GM06990 (cell line): ENCODE measurements at regions not wholly inside any gene's neighbourhood (a gene's known extent, or its start where the extent isn't known, plus 50 kb on each side); places are given as distances from the start of the nearest gene placed in this dataset.

ENCODE experiments used
- DNase-seq: peaks from one replicate; pipeline ENCODE4 v3.0.0-alpha.2; 2011; ENCODE audit not compliant: insufficient read length; ENCODE audit errors: extremely low read depth
- H3K27me3 ChIP-seq: replicated peaks from 2 replicates; pipeline ENCODE4 v1.6.0; 2011; ENCODE audit warnings: low read length; ENCODE audit not compliant: control insufficient read depth, insufficient read depth
- H3K36me3 ChIP-seq: 2 replicates; pipeline ENCODE4 v1.5.1; 2011; ENCODE audit warnings: low read length; ENCODE audit not compliant: control insufficient read depth, insufficient read depth
- H3K4me3 ChIP-seq: replicated peaks from 2 replicates; pipeline ENCODE4 v1.5.1; 2011; ENCODE audit warnings: low read depth, mild to moderate bottlenecking, control low read depth, low read length
- TF ChIP-seq, protein P1 (sequence below): IDR thresholded peaks from 2 replicates; pipeline ENCODE4 v1.5.1; 2011; ENCODE audit warnings: low read length, control low read depth, mild to moderate bottlenecking, inconsistent platforms; ENCODE audit not compliant: insufficient read depth, poor library complexity, severe bottlenecking

DNA sequence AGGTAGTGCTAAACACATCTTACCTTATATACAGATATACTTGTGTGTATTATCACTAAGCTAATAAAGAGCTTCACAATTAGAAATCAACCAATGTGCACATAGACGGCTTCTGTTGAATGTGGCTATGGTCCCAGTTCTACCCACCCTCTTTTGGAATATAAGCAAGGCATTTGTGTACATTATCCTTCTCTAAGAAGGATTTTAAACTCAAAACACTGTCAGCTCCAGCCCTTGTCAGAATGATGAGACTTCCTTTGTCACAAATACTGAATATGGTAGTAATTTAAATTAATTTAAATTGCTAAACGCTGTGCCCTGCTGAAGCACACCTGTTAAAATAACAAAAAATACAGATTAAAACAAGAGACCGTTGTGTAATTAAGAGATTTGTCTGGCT lies 107.9 kb upstream of the GRAMD2B start:
- H3K27me3 ChIP-seq, result no peaks in the 10 kb centered on the region
- DNase-seq, result no peak
- H3K36me3 ChIP-seq, result no peaks in the 10 kb centered on the region
- TF ChIP-seq, protein P1, sequence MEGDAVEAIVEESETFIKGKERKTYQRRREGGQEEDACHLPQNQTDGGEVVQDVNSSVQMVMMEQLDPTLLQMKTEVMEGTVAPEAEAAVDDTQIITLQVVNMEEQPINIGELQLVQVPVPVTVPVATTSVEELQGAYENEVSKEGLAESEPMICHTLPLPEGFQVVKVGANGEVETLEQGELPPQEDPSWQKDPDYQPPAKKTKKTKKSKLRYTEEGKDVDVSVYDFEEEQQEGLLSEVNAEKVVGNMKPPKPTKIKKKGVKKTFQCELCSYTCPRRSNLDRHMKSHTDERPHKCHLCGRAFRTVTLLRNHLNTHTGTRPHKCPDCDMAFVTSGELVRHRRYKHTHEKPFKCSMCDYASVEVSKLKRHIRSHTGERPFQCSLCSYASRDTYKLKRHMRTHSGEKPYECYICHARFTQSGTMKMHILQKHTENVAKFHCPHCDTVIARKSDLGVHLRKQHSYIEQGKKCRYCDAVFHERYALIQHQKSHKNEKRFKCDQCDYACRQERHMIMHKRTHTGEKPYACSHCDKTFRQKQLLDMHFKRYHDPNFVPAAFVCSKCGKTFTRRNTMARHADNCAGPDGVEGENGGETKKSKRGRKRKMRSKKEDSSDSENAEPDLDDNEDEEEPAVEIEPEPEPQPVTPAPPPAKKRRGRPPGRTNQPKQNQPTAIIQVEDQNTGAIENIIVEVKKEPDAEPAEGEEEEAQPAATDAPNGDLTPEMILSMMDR, result no peak
- H3K4me3 ChIP-seq, result no peak overlapping the region

DNA sequence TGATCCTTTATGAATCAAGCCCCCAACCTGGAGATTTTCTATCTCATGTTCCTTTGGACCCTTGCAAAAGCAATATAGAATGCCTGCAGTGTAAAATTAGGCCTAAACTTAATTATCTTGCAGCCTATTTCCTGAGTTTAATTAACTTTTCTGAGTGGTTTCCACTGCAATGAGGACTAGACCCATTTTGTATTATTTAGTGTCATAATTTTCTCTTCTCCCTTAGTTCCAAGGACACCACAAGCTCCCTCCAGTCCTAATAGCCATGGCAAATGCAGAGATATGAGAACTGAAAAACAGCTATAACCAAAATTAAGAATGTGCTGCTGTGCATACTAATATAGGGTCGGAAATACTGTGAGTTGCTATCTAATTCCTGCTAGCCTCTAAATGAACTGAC lies 90.9 kb upstream of the GRAMD2B start:
- Histone ChIP-seq H3K27me3 (peaks cover 1% of the 10 kb centered on the region; the same call in 1 of the 2 replicates), H3K4me3 (no peak overlapping the region), H3K36me3 (no peaks in the 10 kb centered on the region)
- TF ChIP-seq, protein P1, result no peak
- no peak for DNase-seq

- Histone ChIP-seq H3K4me3 (no peak overlapping the region), H3K36me3 (no peaks in the 10 kb centered on the region), H3K27me3 (0 out of 2 replicates have a peak, but pooled peaks cover 1% of the 10 kb centered on the region)
- TF ChIP-seq, protein P1, result no peak
- DNase-seq, result no peak
Measured at GRCh38 chr5:126334760-126335159, 88.4 kb upstream of the GRAMD2B start.

DNA sequence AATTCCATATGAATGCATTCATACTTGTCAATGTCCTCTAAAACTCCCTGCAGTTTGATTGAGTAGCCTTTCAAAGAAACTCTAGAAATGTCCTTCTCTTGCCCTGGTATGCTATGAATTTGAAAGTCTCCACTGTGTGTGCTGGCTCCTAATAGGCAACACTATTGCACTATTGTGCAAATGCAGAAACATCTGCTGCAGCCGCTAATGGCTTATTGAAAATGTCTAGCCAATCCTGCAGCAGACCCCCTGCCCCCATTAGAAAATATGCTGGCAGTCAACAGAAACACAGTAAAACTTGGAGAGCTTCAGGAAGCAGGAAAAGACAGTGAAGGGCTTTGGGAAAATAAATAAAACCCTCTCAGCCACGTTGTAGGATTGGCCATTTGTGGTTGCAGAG lies 87.3 kb upstream of the GRAMD2B start:
- H3K4me3 ChIP-seq, result no peak overlapping the region
- DNase-seq, result no peak
- no peaks in the 10 kb centered on the region for H3K36me3 ChIP-seq
- H3K27me3 ChIP-seq, result 0 out of 2 replicates have a peak, but pooled peaks cover 1% of the 10 kb centered on the region
- TF ChIP-seq, protein P1, result no peak

DNA sequence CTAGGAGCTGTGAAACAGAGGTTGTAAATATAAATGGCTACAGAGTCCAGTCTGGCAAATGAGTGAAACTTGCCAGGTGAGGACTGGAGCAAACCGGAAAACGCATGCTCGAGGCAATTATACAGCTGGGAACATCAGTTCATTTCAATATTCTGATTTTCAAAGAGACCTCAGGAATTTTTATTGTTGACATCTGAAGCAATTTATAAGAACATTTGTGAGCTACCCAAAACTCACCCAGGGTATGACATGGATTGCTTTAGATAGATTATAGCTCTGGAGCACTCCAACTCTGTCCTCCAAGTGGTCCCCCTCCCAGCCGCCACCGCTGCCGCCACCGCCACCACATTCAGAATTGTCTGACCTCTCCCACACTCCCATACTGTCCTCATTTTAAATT lies 84.6 kb upstream of the GRAMD2B start:
- H3K36me3 ChIP-seq, result no peaks in the 10 kb centered on the region
- DNase-seq, result no peak
- TF ChIP-seq, protein P1, result no peak
- H3K27me3 ChIP-seq, result 0 out of 2 replicates have a peak, but pooled peaks cover 1% of the 10 kb centered on the region
- H3K4me3 ChIP-seq, result no peak overlapping the region

DNA sequence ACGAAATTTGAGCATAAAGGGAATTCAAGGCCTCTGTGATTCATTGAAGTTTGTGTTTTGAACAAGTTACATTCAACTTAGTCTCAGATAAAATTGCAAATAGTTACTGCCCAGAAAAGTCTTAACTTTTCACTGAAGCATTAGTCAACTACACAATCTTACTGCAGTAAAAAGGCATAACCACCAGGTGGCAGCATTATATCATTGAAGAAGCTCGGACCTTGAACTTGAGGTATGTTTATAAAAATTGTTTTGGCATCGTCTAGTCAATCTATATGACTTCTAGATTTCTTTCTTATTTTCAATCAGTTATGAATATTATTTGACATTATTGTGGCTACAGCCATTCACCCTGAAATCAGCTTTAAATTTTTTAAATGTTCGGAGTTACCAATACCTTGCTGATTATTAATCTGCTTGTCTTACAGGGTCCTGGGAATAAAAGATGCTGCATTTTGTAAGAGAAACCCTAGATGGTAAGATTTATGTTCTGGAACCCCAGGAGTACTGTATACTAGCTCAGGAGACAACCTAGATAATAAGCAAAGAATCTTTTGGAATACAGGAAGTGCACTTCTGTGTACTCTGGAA lies 83.9 kb upstream of the GRAMD2B start:
- DNase-seq, result no peak
- Histone ChIP-seq H3K36me3 (no peaks in the 10 kb centered on the region), H3K27me3 (no peaks in the 10 kb centered on the region), H3K4me3 (no peak overlapping the region)
- TF ChIP-seq, protein P1, result peak; percentile 69
